PC-3 (cell line): ENCODE measurements at regions not wholly inside any gene's neighbourhood (a gene's known extent, or its start where the extent isn't known, plus 50 kb on each side); places are given as distances from the start of the nearest gene placed in this dataset.

Source experiments
- EZH2 ChIP-seq: fragments of 300-600 bp; sonication (generic); IDR thresholded peaks from one replicate; pipeline ENCODE4 v1.6.1; 2017; ENCODE audit warnings: antibody characterized with exemption, mild to moderate bottlenecking, low read length; ENCODE audit not compliant: unreplicated experiment
- EZH2phosphoT487 ChIP-seq: fragments of 300-600 bp; sonication (generic); IDR thresholded peaks from 2 replicates; pipeline ENCODE4 v1.6.1; 2018; ENCODE audit warnings: mild to moderate bottlenecking, antibody characterized with exemption, low read length, borderline replicate concordance
- TF ChIP-seq, protein P1 (sequence below): fragments of 300-600 bp; sonication (generic); conservative IDR thresholded peaks from 2 replicates; pipeline ENCODE4 v1.5.1; 2017; ENCODE audit warnings: antibody characterized with exemption, low read depth, mild to moderate bottlenecking, low read length

DNA sequence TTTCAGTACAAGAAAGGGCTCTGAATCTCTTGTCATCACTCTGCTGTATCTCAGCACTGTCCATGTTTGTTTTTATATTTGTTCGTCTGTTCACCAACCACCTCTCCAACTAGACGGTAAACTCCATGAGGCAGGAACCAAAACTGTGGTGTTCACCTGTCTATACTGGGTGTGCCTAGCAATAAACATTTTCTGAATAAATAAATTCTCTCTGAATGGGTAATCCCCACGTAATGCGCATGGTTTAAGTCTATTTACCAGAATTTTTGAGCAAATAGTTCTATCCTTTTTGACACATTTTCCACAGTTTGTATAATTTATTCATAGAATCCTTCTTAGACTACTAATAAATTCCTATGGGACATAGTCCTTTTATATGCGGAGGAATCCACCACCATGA, 400.6 kb upstream of the CFAP20DC start:
- TF ChIP-seq, protein P1, sequence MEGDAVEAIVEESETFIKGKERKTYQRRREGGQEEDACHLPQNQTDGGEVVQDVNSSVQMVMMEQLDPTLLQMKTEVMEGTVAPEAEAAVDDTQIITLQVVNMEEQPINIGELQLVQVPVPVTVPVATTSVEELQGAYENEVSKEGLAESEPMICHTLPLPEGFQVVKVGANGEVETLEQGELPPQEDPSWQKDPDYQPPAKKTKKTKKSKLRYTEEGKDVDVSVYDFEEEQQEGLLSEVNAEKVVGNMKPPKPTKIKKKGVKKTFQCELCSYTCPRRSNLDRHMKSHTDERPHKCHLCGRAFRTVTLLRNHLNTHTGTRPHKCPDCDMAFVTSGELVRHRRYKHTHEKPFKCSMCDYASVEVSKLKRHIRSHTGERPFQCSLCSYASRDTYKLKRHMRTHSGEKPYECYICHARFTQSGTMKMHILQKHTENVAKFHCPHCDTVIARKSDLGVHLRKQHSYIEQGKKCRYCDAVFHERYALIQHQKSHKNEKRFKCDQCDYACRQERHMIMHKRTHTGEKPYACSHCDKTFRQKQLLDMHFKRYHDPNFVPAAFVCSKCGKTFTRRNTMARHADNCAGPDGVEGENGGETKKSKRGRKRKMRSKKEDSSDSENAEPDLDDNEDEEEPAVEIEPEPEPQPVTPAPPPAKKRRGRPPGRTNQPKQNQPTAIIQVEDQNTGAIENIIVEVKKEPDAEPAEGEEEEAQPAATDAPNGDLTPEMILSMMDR = no peak
- no peak for TF ChIP-seq EZH2
- no peak for TF ChIP-seq EZH2phosphoT487
